GM21619 (cell line): ENCODE measurements at regions not wholly inside any gene's neighbourhood (a gene's known extent, or its start where the extent isn't known, plus 50 kb on each side); places are given as distances from the start of the nearest gene placed in this dataset.
"Not testable (repeated sequence)": the region's sequence is repeated elsewhere in the genome, so short reads cannot be mapped to it uniquely, and the experiment has no call there.

Experiments
- ATAC-seq: cut with Tn5 transposase; IDR thresholded peaks from one replicate; pipeline ENCODE4 v1.9.1; 2021; ENCODE audit not compliant: unreplicated experiment

DNA sequence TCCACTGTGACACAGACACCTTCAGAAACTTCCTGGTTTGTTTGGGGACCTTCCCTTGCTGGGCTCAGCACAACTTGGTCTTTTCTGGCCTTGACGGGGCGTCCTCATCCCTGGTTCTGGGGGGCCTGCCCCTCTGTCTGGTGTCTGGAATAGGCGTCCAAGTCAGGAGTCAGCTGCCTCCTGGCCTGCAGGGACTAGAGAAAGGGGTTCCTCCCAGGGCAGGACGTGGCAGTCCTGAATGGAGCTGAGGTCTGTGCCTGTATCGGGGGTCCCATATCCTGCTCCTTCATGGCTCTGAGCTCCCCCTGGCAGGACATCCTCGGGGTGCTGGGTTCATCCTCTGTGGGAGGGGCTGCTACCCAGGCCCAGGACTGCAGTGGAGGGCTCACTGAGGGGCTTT lies 384.0 kb downstream of the TMEM121 start:
- no peak for ATAC-seq

DNA sequence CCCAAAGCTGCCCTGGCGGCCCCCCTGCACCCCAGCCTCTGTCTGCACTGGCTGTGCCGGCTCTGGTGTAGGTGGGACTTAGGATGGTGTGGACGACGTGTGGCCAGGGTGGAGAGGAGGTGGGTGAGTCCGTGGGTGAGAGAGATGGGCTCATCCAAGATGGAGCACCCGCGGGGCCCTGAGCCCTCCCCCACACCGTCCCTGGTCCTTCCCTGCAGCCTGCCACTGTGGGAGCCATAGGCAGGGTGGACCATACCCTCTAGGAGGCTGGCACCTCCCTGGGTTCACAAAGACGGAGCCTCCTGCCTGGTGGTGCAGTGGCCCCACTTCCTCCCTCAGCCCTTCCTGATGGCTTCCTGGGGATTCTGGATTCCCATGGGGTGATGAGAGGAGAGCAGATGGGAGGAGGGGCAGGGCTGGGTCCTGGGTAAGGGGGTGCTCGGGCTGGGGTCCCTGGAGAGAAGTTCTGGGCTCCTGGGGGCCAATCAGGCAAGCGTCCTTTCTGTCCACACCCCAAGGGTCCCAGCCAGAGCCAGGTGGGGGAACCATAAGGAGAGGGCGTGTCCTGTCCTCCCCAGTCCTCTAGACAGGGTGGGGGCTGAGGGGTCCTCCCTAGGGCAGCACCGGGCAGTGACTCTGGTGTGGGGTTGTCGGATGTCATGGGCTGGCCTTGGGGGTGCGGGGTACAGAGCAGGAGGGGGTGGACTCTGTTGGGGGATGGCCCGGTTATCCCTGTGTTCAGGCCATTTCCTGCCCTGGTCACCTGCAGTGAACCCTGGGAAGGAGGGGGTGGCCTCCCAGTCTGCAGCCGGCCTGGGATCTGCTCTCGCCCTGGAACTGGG lies 384.8 kb downstream of the TMEM121 start:
- no peak for ATAC-seq

DNA sequence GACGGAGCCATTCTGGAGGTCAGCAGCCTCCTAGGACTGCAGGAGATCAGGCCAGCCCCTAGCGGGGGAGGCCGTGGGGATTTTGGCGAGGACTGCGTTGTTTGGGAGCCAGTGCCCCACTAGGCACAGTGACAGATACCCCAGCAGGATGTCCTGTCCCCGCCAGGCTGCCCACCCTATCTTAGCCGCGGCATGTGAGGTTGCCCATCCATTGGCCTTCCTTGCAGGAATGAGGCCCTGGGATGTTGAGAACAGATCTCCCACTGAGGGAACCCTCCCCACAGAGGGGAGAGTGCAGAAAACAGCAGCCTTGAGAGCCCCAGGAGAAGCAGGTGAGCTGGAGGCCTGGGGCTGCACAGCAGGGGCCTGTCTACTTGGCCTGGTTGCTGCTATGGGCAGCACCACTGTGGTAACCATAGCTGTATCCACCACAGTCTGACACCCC lies 385.5 kb downstream of the TMEM121 start:
- not testable (repeated sequence) for ATAC-seq

DNA sequence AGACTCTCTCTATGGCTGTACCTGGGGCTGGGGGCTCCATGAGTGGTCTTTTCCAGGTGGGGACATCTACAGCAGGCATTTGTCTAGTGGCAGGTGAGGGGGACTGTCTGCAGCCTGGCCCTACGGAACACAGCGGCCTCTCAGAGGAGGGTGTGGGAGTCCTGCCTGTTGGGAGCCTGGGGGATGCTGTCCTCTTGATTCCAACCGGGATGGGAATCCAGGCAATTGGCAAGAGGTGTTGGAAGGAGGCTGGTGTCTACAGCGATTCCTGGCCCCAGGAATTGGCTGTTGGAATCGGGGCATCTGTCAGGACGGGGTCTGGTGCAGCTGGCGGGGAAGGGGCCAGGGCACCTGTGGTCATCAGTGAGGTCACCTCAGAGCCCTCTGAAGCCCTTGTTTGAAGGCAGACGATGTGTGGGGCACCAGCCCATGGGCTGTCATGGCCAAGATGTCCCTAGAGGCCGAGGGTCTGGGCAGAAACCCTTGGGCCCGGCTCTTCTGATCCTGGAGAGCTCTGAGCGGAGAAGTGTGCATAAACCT lies 386.3 kb downstream of the TMEM121 start:
- no peak for ATAC-seq

DNA sequence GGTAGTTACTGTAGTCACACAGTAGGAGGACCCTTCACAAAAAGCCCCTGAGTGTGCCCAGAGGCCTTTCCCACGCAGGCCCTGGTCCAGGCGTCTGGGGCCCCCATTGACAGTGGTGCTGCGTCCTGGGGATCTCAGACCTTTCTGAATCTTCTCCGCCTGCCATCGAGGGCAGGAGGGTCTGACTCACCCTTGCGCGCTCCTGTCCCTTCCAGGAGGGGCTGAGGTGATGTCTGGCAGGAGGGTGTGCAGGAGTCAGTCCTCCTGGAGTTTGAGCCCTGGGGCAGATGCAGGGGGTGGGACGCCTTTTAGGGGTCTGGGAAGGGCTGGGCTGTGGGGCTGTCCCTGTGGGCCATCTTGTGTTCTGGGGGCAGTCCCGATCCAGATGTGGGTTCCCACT lies 386.8 kb downstream of the TMEM121 start:
- ATAC-seq: no peak

DNA sequence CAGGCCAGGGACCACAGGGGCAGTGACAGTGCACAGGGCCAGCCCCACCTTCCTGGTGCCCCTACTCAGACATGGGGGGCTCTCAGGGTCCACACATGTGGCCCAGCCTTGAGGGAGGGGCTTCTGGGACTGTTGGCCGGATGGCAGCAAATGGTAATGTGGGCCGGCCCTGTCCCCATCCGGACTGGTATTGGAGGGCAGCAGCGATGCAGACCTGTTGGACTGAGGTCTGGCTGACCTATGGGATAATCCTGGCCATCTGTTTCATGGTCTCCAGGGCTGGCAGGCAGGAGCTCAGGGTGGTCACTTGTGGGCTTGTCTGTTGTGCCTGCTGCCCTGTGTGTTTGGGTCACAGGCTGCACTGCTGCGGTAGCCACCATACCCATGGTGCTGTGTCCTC lies 387.5 kb downstream of the TMEM121 start:
- ATAC-seq: no peak

DNA sequence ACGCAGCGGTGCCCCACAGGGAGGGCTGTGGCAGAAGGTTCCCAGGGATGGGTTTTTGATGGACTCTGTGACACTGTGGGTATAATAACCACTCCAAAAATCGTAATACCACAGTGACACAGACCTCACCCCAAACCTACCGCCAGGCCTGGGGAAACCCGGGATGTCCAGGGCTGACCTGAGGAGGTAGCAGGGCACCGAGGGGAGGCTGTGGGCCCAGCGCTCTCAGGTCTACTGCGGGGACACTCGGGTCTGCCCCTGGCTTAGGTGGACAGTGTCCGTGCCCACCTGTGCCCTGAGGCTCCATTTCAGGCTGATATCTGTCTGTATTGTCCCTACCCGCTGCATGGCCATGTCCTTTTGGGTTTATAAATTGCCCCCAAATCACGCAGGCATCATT lies 387.9 kb downstream of the TMEM121 start:
- ATAC-seq: not testable (repeated sequence)

DNA sequence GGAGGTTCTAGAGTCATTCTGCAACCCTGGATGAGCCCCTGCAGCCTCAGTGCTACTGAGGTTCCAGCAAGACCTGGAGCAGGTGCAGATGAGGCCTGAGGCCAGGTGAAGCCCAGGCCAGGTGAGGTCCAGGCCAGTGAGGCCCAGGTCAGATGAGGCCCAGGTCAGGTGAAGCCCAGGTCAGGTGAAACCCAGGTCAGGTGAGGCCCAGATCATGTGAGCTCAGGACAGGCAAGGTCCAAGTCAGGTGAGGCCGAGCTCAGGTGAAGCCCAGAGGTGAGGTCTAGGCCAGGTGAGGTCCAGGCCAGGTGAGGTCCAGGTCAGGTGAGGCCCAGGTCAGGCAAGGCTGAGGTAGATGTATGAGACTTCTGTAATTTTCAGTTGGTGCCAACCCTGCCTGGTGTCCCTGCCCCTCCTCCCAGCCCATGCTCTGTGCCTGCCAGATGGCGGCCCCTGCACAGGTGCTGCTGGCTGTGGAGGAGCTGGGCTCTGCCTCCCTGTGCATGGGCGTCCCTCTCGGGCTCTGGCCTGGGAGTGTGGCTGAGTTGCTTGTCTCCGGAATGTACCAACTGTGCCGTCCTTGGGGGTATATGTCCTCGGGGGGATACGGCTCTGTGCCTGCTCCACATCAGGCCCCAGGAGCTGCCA lies 388.5 kb downstream of the TMEM121 start:
- ATAC-seq: no peak

DNA sequence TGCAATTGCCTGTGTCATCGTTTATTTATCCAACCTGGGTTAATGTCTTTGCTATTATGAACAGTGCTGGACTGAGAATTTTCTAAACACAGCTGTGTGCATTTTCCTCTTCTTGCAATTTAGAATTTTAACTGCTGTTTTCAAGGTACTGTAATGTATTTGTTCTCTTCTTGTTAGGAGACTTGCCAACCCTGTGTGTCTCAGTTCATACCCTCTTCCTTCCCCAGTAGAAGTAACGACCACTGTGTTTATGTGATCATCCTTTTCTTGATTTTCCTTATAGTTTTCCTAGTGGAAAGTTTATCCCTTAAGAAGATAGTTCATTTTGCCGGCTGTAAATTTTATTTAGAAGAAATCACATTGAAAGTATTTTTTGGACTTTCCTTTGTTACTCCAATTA lies 389.2 kb downstream of the TMEM121 start:
- ATAC-seq: not testable (repeated sequence)

DNA sequence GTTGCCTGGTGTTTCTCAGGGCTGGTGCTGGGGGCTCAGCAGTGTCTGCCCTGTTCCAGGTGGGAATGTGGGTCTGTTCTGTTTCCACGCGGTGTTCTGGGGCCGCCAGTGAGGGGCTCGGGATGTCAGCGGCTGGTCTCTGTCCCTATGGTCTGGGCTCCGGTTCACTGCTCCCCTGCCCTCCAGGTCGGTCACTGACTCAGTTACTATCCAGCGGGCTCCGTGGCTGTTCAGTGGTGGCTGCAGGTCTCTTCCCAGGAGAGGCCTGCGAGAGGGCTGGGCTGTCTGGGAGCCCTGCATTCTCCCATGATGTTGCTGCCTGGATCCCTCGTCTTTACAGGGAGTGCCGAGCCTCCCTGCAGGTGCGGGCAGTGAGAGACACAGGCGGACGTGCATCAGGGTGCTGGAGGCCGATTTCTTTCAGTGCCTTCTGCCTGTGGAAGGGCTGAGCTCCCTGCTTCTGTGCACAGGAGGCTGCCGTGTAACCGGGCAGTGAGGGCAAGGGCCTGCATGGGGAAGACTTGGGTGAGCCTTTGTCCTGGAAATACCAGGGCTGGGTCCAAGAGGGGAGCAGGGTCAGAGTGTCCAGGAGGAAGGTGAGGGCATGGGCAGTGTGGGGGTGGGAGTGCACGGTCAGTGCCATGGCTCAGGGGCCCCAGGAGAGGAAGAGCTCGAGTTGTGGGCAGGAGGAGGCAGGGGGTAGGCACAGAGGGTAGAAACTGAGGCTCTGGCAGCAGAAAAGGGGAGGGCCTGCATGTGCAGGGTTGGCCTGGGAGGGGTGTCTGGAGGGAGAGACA lies 391.0 kb downstream of the TMEM121 start:
- ATAC-seq: not testable (repeated sequence)

DNA sequence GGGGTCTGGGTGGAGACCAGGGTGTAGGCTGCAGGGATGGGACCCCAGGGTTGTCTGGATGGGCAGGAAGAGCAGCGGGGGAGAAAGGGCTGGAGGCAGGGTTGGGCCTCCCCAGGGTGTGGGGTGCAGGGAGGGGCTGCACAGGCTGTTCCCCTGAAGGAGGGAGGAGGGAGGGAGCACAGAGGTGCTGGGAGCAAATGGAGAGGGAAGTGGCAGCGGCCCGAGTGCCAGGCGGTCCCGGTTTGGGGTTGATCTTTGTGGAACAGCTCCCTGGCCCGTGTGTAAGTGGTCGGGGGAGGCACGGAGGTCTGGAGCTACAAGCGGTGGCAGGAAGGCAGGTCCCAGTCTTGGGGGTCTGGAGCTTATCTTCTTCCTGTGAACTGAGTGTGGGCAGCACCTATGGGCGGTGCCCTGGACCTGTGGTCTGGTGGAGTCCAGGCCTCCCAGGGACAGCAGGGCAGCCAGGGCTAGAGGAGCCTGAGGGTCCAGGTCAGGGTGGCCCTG lies 391.6 kb downstream of the TMEM121 start:
- no peak for ATAC-seq

DNA sequence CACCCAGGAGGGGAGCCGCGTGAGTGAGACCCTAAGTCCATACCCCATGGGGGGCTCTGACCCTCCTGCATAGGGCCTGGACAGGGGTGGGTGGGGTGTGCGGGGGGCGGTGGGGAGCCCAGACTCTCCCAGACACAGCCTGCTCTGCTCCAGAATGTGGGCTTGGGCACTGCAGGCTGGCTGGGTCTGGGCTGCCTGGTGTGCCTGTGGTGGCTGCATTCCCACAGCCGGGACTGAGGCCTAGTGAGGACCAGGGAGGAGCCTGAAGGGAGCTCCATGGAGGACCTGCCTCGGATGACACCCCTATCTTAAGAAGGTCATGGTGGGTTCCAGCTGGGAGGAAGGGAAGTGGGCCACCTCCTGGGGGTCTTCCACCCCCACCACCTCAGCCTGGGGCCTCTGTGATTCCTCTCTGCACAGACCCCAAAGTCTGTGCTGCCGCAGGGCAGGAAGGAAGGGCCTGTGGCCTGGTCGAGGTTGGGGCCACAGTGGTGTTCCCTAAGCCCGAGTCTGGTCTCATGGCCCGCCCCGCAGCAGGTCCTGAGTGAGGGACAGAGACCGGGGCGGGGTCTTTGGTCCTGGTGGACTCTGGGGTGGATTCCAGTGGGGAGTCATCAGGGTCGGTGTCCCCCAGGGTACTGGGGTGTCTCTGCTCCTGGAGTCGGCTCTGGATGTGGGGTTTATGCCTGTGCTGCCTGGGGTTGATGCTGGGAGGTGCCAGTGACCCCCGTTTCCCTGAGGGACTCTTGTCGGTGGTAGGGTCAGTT lies 392.3 kb downstream of the TMEM121 start:
- no peak for ATAC-seq

DNA sequence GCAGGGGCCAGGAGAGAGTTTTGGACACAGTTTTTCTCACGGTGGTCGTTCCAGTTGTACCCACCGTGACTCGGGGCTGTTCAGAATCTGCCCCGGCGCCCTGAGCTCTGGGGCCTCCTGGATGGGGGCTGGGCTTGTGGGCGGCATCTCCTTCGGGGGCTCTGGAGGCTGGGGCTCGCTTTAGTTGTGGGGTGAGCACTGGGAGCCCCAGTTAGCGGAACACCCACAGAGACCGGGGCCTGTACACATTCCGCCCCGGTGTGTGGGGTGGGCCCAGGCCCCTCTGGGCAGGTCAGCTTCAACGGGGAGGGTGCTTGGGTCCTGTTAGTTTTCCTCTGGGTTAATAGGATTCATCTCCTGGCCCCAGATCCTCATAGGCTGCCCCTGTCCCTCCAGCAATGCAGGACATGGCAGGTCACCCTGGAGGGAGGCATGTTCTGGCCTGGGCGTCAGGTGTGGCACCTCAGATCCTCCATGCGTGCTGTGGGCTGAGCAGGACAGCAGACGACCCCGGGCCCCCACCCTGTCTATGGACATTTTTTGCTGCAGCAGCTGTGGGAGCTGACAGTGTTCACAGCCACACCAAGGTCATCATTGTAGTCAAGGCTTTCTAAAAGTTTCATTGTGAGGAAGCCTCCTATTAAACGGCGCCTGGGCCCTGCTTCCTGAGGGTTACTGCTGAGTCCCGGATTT lies 393.2 kb downstream of the TMEM121 start:
- ATAC-seq: no peak

DNA sequence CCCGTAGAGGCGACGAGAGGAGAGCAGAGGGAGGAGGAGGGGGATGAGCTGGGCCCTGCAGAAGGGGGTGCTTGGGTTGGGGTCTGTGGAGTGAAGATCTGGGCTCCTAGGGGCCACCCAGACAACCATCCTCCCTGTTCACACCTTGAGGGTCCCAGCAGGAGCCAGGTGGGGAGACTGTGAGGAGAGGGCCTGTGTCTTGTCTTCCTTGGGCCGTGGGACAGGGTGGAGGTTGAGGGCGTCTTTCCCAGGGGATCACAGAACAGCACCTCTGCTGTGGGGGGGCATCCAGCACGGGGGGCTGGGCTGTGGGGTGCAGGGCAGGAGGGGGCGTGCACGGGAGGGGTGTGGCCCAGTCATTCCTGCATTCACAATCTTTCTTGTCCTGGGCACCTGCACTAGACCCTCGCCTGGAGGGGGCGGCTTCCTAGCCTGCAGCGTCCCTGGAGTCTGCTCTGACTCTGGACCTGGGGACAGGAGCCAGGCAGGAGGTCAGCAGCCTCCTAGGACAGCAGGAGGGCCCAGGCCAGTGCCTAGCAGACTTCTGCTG lies 393.8 kb downstream of the TMEM121 start:
- ATAC-seq: not testable (repeated sequence)

DNA sequence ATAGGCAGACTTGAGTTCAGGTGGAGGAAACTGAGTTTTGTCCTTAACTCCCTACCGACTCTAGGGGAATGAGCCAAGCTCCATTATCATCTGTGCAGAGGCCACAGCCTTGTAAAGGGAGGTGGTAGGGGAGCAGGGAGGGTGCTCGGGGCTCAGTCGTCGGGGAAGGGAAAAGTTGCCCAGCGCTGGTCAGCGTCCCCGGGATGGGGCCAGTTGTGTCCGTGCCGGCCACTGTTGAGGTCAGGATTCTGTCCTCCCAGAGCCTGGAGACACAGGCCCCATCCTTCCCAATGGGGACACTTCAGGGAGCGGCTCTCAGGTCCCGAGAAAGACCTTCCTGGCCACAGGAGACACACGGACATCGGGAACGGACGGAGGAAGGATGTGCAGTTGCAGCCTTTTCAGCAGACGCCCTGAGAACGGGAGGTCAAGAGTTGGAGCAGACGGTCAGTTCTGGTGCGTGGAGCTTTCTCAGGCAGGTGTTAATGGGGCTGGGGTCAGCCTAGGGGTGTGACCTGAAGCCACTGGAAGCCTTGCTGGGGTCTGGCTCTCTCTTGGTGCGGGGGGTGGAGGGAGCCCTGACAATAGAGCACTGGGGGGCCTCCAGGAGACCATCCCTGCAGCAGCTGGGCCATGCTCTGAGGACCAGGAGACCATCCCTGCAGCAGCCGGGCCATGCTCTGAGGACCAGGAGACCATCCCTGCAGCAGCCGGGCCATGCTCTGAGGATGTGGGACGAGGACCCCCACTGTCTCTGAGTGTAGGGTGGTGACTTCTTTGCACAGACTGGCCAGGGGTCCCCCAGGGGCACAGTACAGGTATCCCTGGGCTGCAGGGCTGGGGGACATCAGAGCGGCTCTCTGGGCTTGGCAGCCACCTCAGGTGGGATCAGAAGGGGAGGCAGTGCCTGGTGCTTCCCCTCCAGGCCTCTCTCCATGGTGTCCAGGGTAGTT lies 394.7 kb downstream of the TMEM121 start:
- ATAC-seq: not testable (repeated sequence)

DNA sequence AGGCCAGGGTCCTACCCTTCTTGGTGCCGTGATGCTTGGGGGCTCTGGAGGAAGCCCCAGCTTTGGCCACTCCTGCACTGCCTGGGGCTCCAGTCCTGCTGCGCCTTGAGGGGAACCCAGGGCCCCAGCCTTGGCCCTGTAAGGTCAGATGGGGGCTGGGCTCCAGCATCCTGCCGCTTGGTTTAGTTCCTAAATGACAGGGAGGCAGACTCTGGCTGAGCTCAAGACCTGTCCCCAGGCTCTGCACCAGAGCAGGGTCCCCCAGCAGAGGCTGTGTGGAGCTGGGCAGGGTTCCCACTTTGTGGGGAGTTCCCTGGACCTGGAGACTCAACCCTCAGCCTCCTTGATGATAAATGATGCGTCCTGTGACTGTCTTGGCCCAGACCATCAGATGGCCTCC lies 395.4 kb downstream of the TMEM121 start:
- not testable (repeated sequence) for ATAC-seq

DNA sequence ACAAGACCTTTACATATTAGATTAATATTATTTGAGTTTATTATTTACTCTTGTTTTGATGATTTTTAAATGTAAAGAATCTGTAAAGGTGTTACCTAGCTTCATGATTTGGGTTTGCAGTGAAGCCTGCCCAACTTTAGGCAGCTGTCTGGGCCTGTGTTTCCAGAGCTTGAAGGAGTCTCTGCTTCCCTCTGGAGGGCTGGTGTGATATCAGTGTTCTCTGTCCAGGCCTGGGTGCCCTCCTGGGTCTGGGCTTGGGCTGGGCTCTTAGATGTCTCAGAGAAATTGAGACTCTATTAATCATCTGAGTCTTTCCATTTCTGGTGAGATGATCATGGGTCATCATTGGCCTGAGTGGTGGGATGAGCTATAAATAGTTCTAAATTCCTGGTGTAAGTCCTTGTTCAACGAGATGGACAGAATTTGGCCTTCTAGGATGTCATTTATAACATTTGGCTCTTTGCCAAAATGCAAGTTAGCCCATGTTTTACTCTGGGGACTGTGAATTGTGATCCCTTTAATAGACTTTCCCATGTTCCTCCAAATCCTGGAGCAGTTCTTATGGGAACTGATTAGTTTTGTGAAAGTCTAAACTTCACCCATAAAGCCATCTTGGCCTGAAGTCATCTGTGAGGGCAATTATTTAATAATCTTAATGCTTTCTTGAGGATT lies 397.3 kb downstream of the TMEM121 start:
- ATAC-seq: not testable (repeated sequence)
